GM12878 (cell line): ENCODE measurements at regions not wholly inside any gene's neighbourhood (a gene's known extent, or its start where the extent isn't known, plus 50 kb on each side); places are given as distances from the start of the nearest gene placed in this dataset.
"Not testable (repeated sequence)": the region's sequence is repeated elsewhere in the genome, so short reads cannot be mapped to it uniquely, and the experiment has no call there.

Source experiments
- ATAC-seq: fragments of 200-7000 bp; cut with Tn5 transposase; 3 replicates; pipeline ENCODE4 v1.9.1; 2020; ENCODE audit warnings: mild to moderate bottlenecking, moderate library complexity
- BruUV-seq: library from RNA; stranded (reverse); fragments of 400-500 nt; replicated peaks from 2 replicates; lab custom pipeline; 2021; lab: Mats Ljungman, UMichigan
- CTCF ChIA-PET: fragments of 300-600 bp; sonication (Branson Sonifier 250); formaldehyde crosslinking; extraction: SDS; loops from one replicate; lab custom pipeline; 2021; ENCODE audit warnings: inconsistent platforms; lab: Yijun Ruan, JAX
- POLR2A ChIA-PET: fragments of 350-600 bp; formaldehyde crosslinking; extraction: SDS; loops from one replicate; lab custom pipeline; 2021; ENCODE audit warnings: inconsistent platforms; lab: Charles Lee
- RAD21 ChIA-PET: fragments of 300-600 bp; sonication (Branson Sonifier 250); formaldehyde crosslinking; loops from one replicate; lab custom pipeline; 2023; ENCODE audit warnings: antibody characterized with exemption; ENCODE audit not compliant: unreplicated experiment; lab: Charles Lee
- SMC1A ChIA-PET: fragments of 300-600 bp; sonication (Branson Sonifier 250); formaldehyde crosslinking; loops from one replicate; lab custom pipeline; 2023; ENCODE audit not compliant: unreplicated experiment, uncharacterized antibody; lab: Charles Lee
- DNase-seq: peaks from one replicate; pipeline ENCODE4 v3.0.0-alpha.2; 2011; ENCODE audit warnings: low read depth, low spot score
- FAIRE-seq: peaks from 3 replicates; lab custom pipeline; 2011; peaks lifted over from hg19 to GRCh38; lab: Jason Lieb, UNC
- H2AFZ ChIP-seq: 2 replicates; pipeline ENCODE4 v1.6.0; 2011; ENCODE audit warnings: low read depth, low read length, control low read depth; ENCODE audit not compliant: control insufficient read depth
- H3K27ac ChIP-seq: 2 replicates; pipeline ENCODE4 v1.5.1; 2011; ENCODE audit warnings: control low read depth; ENCODE audit not compliant: control insufficient read depth, insufficient read depth
- H3K27me3 ChIP-seq, 2 experiments: replicated peaks in 1 of 2; 2 replicates each; pipeline versions ENCODE4 v1.6.0 to v1.6.1; 2011; ENCODE audit warnings: low read length in 1 of 2; ENCODE audit not compliant: control insufficient read depth in 2 of 2, insufficient read depth in 2 of 2
- H3K36me3 ChIP-seq, 2 experiments: 2 replicates each; pipeline ENCODE4 v1.5.1; 2011; ENCODE audit warnings: low read length in 1 of 2; ENCODE audit not compliant: control insufficient read depth in 2 of 2, insufficient read depth in 2 of 2
- H3K4me1 ChIP-seq: 2 replicates; pipeline ENCODE4 v1.6.1; 2011; ENCODE audit warnings: mild to moderate bottlenecking, low read length, moderate library complexity, mixed read lengths; ENCODE audit not compliant: control insufficient read depth, insufficient read depth
- H3K4me2 ChIP-seq: 2 replicates; pipeline ENCODE4 v1.6.0; 2011; ENCODE audit warnings: control low read depth; ENCODE audit not compliant: control insufficient read depth, insufficient read depth
- H3K4me3 ChIP-seq: fragments of 200-600 bp; sonication (generic); 2 replicates; pipeline ENCODE4 v1.5.1; 2016
- H3K79me2 ChIP-seq: 2 replicates; pipeline ENCODE4 v1.6.0; 2011; ENCODE audit warnings: low read length; ENCODE audit not compliant: control insufficient read depth, insufficient read depth
- H3K9ac ChIP-seq: 2 replicates; pipeline ENCODE4 v1.8.0; 2011; ENCODE audit warnings: low read length, control low read depth, mixed read lengths; ENCODE audit not compliant: control insufficient read depth, insufficient read depth
- H3K9me3 ChIP-seq: replicated peaks from 3 replicates; pipeline ENCODE4 v1.5.1; 2011; ENCODE audit warnings: mild to moderate bottlenecking, low read length; ENCODE audit not compliant: control insufficient read depth, insufficient read depth
- H4K20me1 ChIP-seq: 2 replicates; pipeline ENCODE4 v1.6.0; 2011; ENCODE audit not compliant: control insufficient read depth, insufficient read depth
- CREM ChIP-seq: IDR thresholded peaks from 2 replicates; pipeline ENCODE4 v1.6.1; 2014; ENCODE audit warnings: antibody characterized with exemption, low read depth
- EP300 ChIP-seq, 2 experiments: fragments of 150-350 bp in 1 of 2; IDR thresholded peaks; 2 replicates each; pipeline ENCODE4 v1.6.1; 2011 to 2012; ENCODE audit warnings: low read depth in 2 of 2, low read length in 2 of 2, borderline replicate concordance in 1 of 2, improper control_type of control experiment in 1 of 2, inconsistent platforms in 1 of 2; ENCODE audit not compliant: control insufficient read depth in 1 of 2
- JUND ChIP-seq: IDR thresholded peaks from 2 replicates; pipeline ENCODE4 v1.6.1; 2012; ENCODE audit warnings: low read depth, mild to moderate bottlenecking, low read length, improper control_type of control experiment, moderate library complexity
- MEF2A ChIP-seq: IDR thresholded peaks from 2 replicates; pipeline ENCODE4 v1.6.1; 2011; ENCODE audit warnings: low read depth, mild to moderate bottlenecking, low read length, moderate library complexity; ENCODE audit not compliant: insufficient read depth
- PRDM15 ChIP-seq: fragments of 450-650 bp; formaldehyde crosslinking; IDR thresholded peaks from 2 replicates; pipeline ENCODE4 v1.4.0; 2020; ENCODE audit warnings: mild to moderate bottlenecking, moderate library complexity
- RELB ChIP-seq: fragments of 450-650 bp; IDR thresholded peaks from 2 replicates; pipeline ENCODE4 v1.6.1; 2017; ENCODE audit warnings: low read depth, mild to moderate bottlenecking, moderate library complexity
- STAT3 ChIP-seq: IDR thresholded peaks from 2 replicates; pipeline ENCODE4 v1.6.1; 2011; ENCODE audit warnings: low read depth, low read length, improper control_type of control experiment
- WGBS: methylation state at CpG from one replicate; pipeline ENCODE4 v1.1.6; 2016; ENCODE audit warnings: low lambda C conversion rate; ENCODE audit not compliant: insufficient replicate concordance, insufficient coverage; ENCODE audit errors: missing lambda C conversion rate; 5-methylcytosine and 5-hydroxymethylcytosine counted together
- in situ Hi-C: fragments of 300-500 bp; cut with MboI; formaldehyde crosslinking; loops from 9 replicates; pipeline ENCODE4 v1.14.3; 2018; ENCODE audit warnings: mixed read lengths
- intact Hi-C: fragments of 100-400 bp; cut with micrococcal nuclease; formaldehyde crosslinking; loops from one replicate; pipeline ENCODE4 v1.14.2; 2022; ENCODE audit not compliant: unreplicated experiment

GRCh38 chr5:89307972-89308371 lies 425.0 kb upstream of the MEF2C start (continued):
- TF ChIP-seq JUND = no peak
- TF ChIP-seq, all 136 proteins: peak for 0

- ATAC-seq, DNase-seq, H3K9ac ChIP-seq, RAD21 ChIA-PET, H3K36me3 ChIP-seq, H3K79me2 ChIP-seq, H2AFZ ChIP-seq, H3K4me3 ChIP-seq, FAIRE-seq, BruUV-seq, CTCF ChIA-PET, H3K27me3 ChIP-seq, H4K20me1 ChIP-seq, H3K4me2 ChIP-seq: not testable (repeated sequence)
- intact Hi-C loops = loop anchor here (10.0 kb wide), 1 partner anchor 708 kb away; no protein-coding TSS in a partner anchor
- H3K4me1 ChIP-seq = peaks cover 40% of the 10 kb centered on the region
- peaks cover 13% of the 10 kb centered on the region for H3K9me3 ChIP-seq
- H3K27ac ChIP-seq = peak overlapping the region; percentile 96; the same call in 1 of the 2 replicates
- 100% methylated on average over 2 of the region's 2 CpGs for WGBS
- in situ Hi-C loops = loop anchor here (10.0 kb wide), 1 partner anchor 422 kb away; the partner anchor contains the start of gene MEF2C
- POLR2A ChIA-PET = interaction anchor here (0.6 kb wide), 1 partner anchor 432 kb away, joined by 6 read pairs; no protein-coding TSS in a partner anchor
- SMC1A ChIA-PET = interaction anchor here (0.7 kb wide), 2 partner anchors 220 to 307 kb away, joined by 3 read pairs; no protein-coding TSS in a partner anchor
These were observed 424.2 kb upstream of the MEF2C start for GRCh38 chr5:89307141-89307540.

- peak overlapping the region; percentile 65 for H3K4me2 ChIP-seq
- intact Hi-C loops (loop anchor here (1.0 to 10.0 kb wide), 8 partner anchors 11 to 964 kb away; no protein-coding TSS in a partner anchor), in situ Hi-C loops (loop anchor here (5.0 to 10.0 kb wide), 3 partner anchors 71 to 571 kb away; partner anchors contain the start of gene MEF2C)
- FAIRE-seq (peak; percentile 70), DNase-seq (peak; percentile 84), ATAC-seq (peak; percentile 75)
- CTCF ChIA-PET = interaction anchor here (0.5 to 3.5 kb wide), 10 partner anchors 10 to 571 kb away, joined by 3 to 19 read pairs (median 4); no protein-coding TSS in a partner anchor
- H3K36me3 ChIP-seq = no peaks in the 10 kb centered on the region
- H3K4me3 ChIP-seq = peak overlapping the region; percentile 16; the same call in 1 of the 2 replicates
- peaks cover 37% of the 10 kb centered on the region for H3K4me1 ChIP-seq
- H3K27me3 ChIP-seq = no peaks in the 10 kb centered on the region
- RAD21 ChIA-PET = interaction anchor here (0.7 to 5.6 kb wide), 16 partner anchors 10 to 577 kb away, joined by 3 to 64 read pairs (median 10); no protein-coding TSS in a partner anchor
- peaks cover 16% of the 10 kb centered on the region for H3K9me3 ChIP-seq
- no peak overlapping the region for H2AFZ ChIP-seq
- H3K27ac ChIP-seq = peak overlapping the region; percentile 78
- peak overlapping the region; percentile 51 for H3K9ac ChIP-seq
- H4K20me1 ChIP-seq = no peaks in the 10 kb centered on the region
- POLR2A ChIA-PET = interaction anchor here (1.9 to 4.3 kb wide), 3 partner anchors 11 to 40 kb away, joined by 7 to 22 read pairs (median 12); no protein-coding TSS in a partner anchor
- BruUV-seq = no TSS peak
- SMC1A ChIA-PET = interaction anchor here (0.8 to 5.2 kb wide), 22 partner anchors 11 to 606 kb away, joined by 3 to 87 read pairs (median 7); no protein-coding TSS in a partner anchor
- peaks cover 2% of the 10 kb centered on the region; the same call in 1 of the 2 replicates for H3K79me2 ChIP-seq
- 2% methylated on average over 4 of the region's 4 CpGs for WGBS
- TF ChIP-seq STAT3 = peak; percentile 70; the same call in 1 of the 2 replicates
- peak; percentile 44; the same call in 1 of the 2 replicates for TF ChIP-seq MEF2A
- no peak; the same call in 1 of the 2 replicates for TF ChIP-seq CREM
- no peak for TF ChIP-seq PRDM15 (CRISPR knock-in tag)
- TF ChIP-seq RELB = peak; percentile 59; the same call in 1 of the 2 replicates
- TF ChIP-seq EP300 (IDR thresholded peaks at IDR 0.05; ENCODE audit: borderline replicate concordance in 1 of 2, control insufficient read depth in 1 of 2, low read depth in 2 of 2, low read length in 2 of 2) = peak in 1 of 2 experiments; percentile 40; a peak in 1 of 4 replicates
These were observed 420.1 kb upstream of the MEF2C start for GRCh38 chr5:89303033-89303480.
